ENCODE measurements at regions not wholly inside any gene's neighbourhood (a gene's known extent, or its start where the extent isn't known, plus 50 kb on each side); places are given as distances from the start of the nearest gene placed in this dataset.
A peak's percentile ranks its signal among the peaks of the same experiment; 100 is the strongest.

GRCh38 chr1:195954848-195955247, 653.4 kb downstream of the KCNT2 start:
- intact Hi-C loops (cut with DNase I): no loop called here
- no peak for ATAC-seq

GRCh38 chr1:195951313-195951712, 656.9 kb downstream of the KCNT2 start:
- ATAC-seq: no peak
- no peak for DNase-seq (ENCODE audit: low spot score)
- intact Hi-C loops (cut with DNase I): no loop called here

More at GRCh38 chr1:195954848-195955247, 653.4 kb downstream of the KCNT2 start:
- DNase-seq (ENCODE audit: low spot score): no peak

- intact Hi-C loops (cut with DNase I): no loop called here
- no peak for ATAC-seq
- DNase-seq (ENCODE audit: low spot score): no peak
Measured at GRCh38 chr1:195948123-195948895, 659.9 kb downstream of the KCNT2 start.

- intact Hi-C loops (cut with DNase I): no loop called here
- no peak for ATAC-seq
- no peak for DNase-seq (ENCODE audit: low spot score)
Measured at GRCh38 chr1:195946500-195946899, 661.7 kb downstream of the KCNT2 start.

GRCh38 chr1:195941795-195942194, 666.4 kb downstream of the KCNT2 start:
- DNase-seq (ENCODE audit: low spot score): no peak
- ATAC-seq: no peak
- intact Hi-C loops (cut with DNase I): no loop called here

GRCh38 chr1:195941314-195941713, 666.9 kb downstream of the KCNT2 start:
- intact Hi-C loops (cut with DNase I): no loop called here

GRCh38 chr1:195939844-195940243, 668.4 kb downstream of the KCNT2 start:
- ATAC-seq (peak; percentile 62), DNase-seq (ENCODE audit: low spot score) (no peak)
- intact Hi-C loops (cut with DNase I): no loop called here

More at GRCh38 chr1:195941314-195941713, 666.9 kb downstream of the KCNT2 start:
- DNase-seq (ENCODE audit: low spot score) (no peak), ATAC-seq (no peak)

GRCh38 chr1:195934817-195935553, 673.3 kb downstream of the KCNT2 start:
- ATAC-seq (peak; percentile 36), DNase-seq (ENCODE audit: low spot score) (no peak)
- intact Hi-C loops (cut with DNase I): no loop called here

GRCh38 chr1:195933835-195934234, 674.4 kb downstream of the KCNT2 start:
- intact Hi-C loops (cut with DNase I): no loop called here
- ATAC-seq: no peak

GRCh38 chr1:195915826-195916225, 692.4 kb downstream of the KCNT2 start:
- intact Hi-C loops (cut with DNase I): no loop called here
- DNase-seq (ENCODE audit: low spot score) (no peak), ATAC-seq (no peak)

More at GRCh38 chr1:195933835-195934234, 674.4 kb downstream of the KCNT2 start:
- DNase-seq (ENCODE audit: low spot score): no peak

- no peak for ATAC-seq
- no peak for DNase-seq (ENCODE audit: low spot score)
- intact Hi-C loops (cut with DNase I): no loop called here
Measured at GRCh38 chr1:195909061-195909460, 699.2 kb downstream of the KCNT2 start.

- ATAC-seq (no peak), DNase-seq (ENCODE audit: low spot score) (no peak)
- intact Hi-C loops (cut with DNase I): no loop called here
Measured at GRCh38 chr1:195908121-195908520, 700.1 kb downstream of the KCNT2 start.

GRCh38 chr1:195903203-195903602, 705.0 kb downstream of the KCNT2 start:
- intact Hi-C loops (cut with DNase I): no loop called here
- no peak for ATAC-seq
- DNase-seq (ENCODE audit: low spot score): no peak

- ATAC-seq (no peak), DNase-seq (ENCODE audit: low spot score) (no peak)
- intact Hi-C loops (cut with DNase I): no loop called here
Measured at GRCh38 chr1:195902779-195903178, 705.5 kb downstream of the KCNT2 start.

- intact Hi-C loops (cut with DNase I): no loop called here
- ATAC-seq (no peak), DNase-seq (ENCODE audit: low spot score) (no peak)
Measured at GRCh38 chr1:195899762-195900352, 708.4 kb downstream of the KCNT2 start.

GRCh38 chr1:195898924-195899323, 709.3 kb downstream of the KCNT2 start:
- no peak for ATAC-seq
- intact Hi-C loops (cut with DNase I): no loop called here
- no peak for DNase-seq (ENCODE audit: low spot score)

GRCh38 chr1:195898373-195898772, 709.9 kb downstream of the KCNT2 start:
- intact Hi-C loops (cut with DNase I): no loop called here
- ATAC-seq: no peak
- no peak for DNase-seq (ENCODE audit: low spot score)

- intact Hi-C loops (cut with DNase I): no loop called here
- DNase-seq (ENCODE audit: low spot score) (no peak), ATAC-seq (no peak)
Measured at GRCh38 chr1:195897076-195897475, 711.2 kb downstream of the KCNT2 start.

GRCh38 chr1:195894411-195894810, 713.8 kb downstream of the KCNT2 start:
- ATAC-seq (peak; percentile 22), DNase-seq (ENCODE audit: low spot score) (no peak)
- intact Hi-C loops (cut with DNase I): no loop called here

- DNase-seq (ENCODE audit: low spot score) (no peak), ATAC-seq (no peak)
- intact Hi-C loops (cut with DNase I): no loop called here
Measured at GRCh38 chr1:195886000-195886399, 722.2 kb downstream of the KCNT2 start.
